ENCODE measurements at regions not wholly inside any gene's neighbourhood (a gene's known extent, or its start where the extent isn't known, plus 50 kb on each side); places are given as distances from the start of the nearest gene placed in this dataset. TPM values are rescaled to one million over a fixed set of nuclear protein-coding genes. Genes with fewer than 3 reads are reported as not detected.
"Not testable (repeated sequence)": the region's sequence is repeated elsewhere in the genome, so short reads cannot be mapped to it uniquely, and the experiment has no call there.

DNA sequence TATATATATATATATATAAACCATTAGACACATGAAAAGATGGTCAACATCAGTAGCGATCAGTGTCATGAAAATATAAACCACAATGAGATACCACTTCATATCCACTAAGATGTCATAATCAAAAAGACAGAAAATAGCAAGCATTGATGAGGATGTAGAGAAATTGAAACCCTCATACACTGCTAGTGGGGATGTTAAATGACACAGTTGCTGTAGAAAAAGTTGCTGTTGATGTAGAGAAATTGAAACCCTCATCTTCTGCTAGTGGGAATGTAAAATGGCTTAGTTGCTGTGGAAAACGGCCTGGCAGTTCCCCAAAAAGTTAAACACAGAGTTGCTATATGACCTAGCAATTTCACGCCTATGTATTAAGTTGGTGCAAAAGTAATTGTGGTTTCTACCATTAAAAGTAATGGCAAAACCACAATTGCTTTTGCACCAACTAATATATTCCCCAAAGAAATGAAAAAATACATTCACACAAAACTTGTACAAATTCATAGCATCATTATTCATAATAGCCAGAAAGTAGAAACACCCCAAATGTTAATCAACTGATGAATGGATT is 120.5 kb upstream of the ZWINT start:
- no peak for DNase-seq (ENCODE audit: low spot score)

DNA sequence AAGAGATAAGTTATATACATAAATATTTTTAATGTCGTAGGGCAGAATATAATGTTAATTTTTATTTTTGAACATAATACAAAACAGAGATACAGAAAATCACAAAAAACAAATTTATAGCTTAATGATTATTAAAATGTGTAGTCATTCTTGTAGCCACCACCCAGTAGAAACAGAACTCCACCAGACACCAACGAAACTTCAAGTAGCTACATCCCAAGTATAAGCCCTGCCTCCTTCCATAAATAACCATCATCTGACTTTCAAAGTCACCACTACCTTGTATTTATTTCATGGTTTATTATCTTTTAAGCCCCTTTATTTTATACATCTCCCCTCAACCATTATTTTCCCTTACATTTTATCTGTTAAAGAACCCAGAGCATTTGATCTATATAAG is 111.9 kb upstream of the ZWINT start:
- DNase-seq (ENCODE audit: low spot score) = no peak

DNA sequence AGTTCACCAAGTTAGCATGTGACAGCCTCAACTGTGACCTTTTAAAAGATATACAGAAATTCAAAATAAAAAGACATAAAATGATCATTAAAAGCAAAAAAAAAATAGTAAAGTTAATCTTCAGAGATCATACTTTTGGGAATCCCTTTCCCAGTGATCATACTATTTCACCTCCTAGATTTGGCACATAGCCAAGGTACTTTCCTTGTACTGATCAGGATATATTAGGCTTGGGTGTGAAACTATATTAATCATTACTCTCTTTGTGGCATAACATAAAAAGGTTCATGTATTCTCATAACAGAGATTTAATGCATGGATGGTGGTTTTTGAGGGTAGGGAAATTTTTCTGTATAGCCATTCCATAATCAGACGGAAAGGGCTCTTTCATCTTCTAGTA is 109.6 kb upstream of the ZWINT start:
- DNase-seq (ENCODE audit: low spot score) = no peak

DNA sequence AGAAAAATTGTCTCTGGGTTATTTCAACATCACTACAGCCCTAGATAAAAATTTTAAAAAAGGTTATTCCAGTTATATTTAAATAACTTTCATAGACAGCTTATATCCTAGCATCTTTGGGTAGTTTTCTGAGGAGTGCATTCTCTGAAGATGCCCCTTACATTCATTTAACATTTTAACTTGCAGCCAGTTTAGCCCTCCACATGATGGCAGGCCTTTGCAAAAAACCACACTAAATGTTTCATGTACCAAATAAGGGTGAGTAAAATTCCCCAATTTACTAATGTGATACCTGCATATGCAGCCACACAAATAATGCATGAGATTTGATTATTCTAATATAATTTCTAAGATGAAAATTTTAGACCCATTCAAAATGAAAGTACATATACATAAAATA is 108.4 kb upstream of the ZWINT start:
- DNase-seq (ENCODE audit: low spot score) = no peak

DNA sequence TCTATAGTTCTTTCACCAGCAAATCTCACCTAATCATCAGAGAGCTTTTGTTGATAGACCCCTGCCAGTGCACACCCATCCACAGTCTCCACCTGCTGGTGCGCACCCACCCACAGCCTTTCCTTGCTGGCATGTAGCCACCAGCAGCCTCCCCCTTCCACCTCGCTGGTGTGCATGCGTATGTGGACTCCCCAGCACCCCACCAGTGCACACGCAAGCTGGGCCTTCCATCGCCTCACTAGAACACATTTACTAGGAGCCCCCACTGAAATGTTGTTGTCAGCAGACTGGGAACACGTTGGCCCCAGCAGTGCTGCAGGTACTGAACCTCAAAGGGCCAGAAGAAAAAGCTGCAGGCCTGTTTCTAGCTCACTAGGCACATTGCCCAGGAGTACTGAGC is 104.9 kb upstream of the ZWINT start:
- no peak for DNase-seq (ENCODE audit: low spot score)

DNA sequence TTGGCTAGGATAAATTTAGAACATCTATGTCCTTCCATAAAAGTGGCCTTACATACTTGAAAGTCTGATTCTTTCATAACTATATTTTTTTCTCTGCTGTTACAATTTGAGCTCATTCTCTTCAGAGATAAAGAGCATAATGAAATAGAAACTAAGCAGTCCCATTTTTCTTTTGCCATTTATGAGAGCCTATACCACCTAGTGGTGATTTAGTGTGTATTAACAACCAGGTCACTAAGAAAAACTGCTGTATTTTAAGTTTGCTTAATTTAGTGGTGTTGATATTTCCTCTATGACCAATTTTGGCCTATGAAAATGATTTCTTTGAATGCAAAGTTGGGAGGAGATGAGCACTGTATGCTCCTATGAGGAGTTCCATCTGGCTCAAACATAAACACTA is 88.7 kb upstream of the ZWINT start:
- peak; percentile 9 for DNase-seq (ENCODE audit: low spot score)

DNA sequence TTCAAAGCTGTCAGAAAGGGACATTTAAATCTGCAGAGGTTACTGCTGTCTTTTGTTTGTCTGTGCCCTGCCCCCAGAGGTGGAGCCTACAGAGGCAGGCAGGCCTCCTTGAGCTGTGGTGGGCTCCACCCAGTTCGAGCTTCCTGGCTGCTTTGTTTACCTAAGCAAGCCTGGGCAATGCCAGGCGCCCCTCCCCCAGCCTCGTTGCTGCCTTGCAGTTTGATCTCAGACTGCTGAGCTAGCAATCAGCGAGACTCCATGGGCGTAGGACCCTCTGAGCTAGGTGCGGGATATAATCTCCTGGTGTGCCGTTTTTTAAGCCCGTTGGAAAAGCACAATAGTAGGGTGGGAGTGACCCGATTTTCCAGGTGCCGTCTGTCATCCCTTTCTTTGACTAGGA is 86.6 kb upstream of the ZWINT start:
- not testable (repeated sequence) for DNase-seq (ENCODE audit: low spot score)

DNA sequence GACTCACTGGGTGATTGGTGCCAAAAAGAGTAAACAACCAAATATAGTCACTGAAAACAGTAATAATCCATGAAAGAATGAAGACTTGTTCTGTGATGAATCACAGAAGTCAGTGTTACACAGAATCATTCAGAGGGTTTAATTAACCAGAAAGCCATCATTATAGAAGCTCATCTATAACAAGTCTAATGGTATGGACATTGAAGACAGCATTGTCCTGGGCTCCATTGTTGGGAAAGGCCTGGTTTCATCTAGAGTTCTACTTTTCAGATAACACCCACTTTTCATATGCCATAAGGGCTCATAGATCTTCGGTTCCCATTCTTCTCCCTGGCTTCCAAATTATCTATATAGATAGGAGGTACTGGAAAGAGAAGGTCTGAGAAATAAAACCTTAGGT is 80.3 kb upstream of the ZWINT start:
- not testable (repeated sequence) for DNase-seq (ENCODE audit: low spot score)

Small RNA genes lying in the stretch of these regions (small RNA-seq; reads per million reads assigned to genes)
- gene AL731534.1 (not detected), gene MIR3924 (not detected), gene RF01299 (17.1 reads per million, percentile 91 among the genes with 10 or more reads in this experiment)
